ENCODE measurements at regions not wholly inside any gene's neighbourhood (a gene's known extent, or its start where the extent isn't known, plus 50 kb on each side); places are given as distances from the start of the nearest gene placed in this dataset.
"Not testable (repeated sequence)": the region's sequence is repeated elsewhere in the genome, so short reads cannot be mapped to it uniquely, and the experiment has no call there.

DNA sequence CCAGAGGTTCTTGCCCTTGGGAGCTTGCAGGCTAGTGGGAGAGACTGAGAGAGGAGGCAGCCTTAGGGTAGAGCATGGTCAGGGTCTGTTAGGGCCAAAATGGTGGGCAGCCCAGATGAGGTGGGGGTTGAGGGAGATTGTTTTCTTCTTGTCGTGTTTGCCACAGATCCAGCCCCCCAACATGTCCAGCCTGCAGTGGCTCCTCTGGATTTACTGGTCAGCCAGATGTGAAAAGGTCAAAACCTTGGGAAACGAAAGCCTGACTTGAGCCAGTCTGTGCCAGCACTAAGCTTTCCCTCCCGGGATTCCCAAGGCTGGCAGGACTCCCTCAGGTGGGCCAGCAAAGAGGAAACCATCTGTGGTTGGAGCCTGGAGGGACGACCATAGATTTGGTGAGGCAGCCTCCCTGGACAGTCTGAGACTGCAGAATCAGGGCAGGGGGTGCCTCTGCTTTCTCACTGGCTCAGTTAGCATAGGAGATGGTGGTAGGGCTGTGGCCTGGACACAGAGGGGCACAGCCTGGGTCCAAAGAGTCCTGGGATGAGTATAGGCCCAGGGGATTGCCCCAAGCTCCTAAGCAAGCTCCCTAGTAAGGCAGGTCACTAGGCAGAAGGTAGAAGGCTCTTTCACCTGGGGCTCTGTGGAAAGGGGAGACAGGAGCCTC lies 51.2 kb upstream of the PRR23C start:
- no peak for DNase-seq (ENCODE audit: low spot score)

- no peak for DNase-seq (ENCODE audit: low spot score)
Measured at GRCh38 chr3:139096670-139097069, 52.0 kb upstream of the PRR23C start.

DNA sequence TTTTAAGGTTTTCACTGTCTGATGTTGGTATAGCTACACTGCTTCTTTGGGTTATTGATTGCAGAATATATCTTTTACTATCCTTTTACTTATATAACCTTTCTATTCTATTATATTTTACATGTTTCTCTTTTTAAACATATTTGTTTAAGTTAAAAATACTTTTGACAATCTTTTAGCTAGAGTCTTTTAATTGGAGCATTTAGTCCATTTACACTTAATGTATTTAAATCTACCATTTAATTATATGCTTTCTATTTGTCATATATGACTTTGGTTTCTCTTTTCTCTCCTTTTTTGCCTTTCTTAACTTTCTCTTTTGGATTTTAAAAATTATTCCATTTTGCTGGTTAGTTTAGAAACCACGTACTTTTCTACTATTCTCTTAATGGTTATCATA lies 53.7 kb upstream of the PRR23C start:
- DNase-seq (ENCODE audit: low spot score) = no peak

GRCh38 chr3:139099968-139100817 lies 55.5 kb upstream of the PRR23C start:
- no peak for DNase-seq (ENCODE audit: low spot score)

DNA sequence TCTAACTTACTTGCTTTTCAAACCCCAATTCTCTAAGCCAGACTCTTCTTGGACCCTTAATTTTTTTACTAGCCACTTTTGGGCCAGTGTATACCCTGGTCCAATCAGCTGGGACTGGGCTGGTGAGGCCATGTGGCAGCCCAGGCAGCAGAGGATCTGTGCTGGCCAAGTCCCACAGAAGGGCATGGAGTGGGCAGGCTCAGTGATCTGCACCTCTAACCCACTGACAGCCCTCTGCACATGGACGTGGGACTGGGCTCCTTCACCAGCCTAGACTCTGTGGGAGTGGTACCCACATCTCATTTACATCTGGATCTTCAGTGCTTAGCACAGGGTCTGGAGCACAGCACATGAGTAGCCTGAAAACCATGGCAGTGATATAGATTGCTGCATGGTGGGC lies 56.1 kb upstream of the PRR23C start:
- no peak for DNase-seq (ENCODE audit: low spot score)

GRCh38 chr3:139101396-139101795 lies 56.7 kb upstream of the PRR23C start:
- DNase-seq (ENCODE audit: low spot score) = no peak

DNA sequence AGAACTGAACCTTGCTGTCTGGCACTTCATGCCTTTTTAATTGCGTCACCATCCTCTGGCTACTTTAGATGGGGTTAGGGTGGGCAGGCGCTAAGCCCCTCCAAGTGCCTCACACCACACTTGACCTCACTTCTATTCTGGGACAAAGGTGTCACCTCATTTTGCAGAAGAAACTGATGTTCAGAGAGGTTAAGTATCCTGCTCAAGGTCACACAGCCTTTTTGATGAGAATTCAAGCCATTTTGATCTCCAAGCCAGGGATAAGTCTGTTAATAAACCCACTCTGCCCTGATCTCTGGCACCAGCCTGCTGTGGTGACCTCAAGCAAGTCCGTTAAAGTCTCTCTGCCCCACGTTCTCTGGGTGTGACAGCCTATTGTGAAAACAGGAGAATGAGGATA lies 58.8 kb upstream of the PRR23C start:
- no peak for DNase-seq (ENCODE audit: low spot score)

GRCh38 chr3:139104062-139104461 lies 59.4 kb upstream of the PRR23C start:
- DNase-seq (ENCODE audit: low spot score) = no peak

GRCh38 chr3:139105154-139105702 lies 60.5 kb upstream of the PRR23C start:
- no peak for DNase-seq (ENCODE audit: low spot score)

DNA sequence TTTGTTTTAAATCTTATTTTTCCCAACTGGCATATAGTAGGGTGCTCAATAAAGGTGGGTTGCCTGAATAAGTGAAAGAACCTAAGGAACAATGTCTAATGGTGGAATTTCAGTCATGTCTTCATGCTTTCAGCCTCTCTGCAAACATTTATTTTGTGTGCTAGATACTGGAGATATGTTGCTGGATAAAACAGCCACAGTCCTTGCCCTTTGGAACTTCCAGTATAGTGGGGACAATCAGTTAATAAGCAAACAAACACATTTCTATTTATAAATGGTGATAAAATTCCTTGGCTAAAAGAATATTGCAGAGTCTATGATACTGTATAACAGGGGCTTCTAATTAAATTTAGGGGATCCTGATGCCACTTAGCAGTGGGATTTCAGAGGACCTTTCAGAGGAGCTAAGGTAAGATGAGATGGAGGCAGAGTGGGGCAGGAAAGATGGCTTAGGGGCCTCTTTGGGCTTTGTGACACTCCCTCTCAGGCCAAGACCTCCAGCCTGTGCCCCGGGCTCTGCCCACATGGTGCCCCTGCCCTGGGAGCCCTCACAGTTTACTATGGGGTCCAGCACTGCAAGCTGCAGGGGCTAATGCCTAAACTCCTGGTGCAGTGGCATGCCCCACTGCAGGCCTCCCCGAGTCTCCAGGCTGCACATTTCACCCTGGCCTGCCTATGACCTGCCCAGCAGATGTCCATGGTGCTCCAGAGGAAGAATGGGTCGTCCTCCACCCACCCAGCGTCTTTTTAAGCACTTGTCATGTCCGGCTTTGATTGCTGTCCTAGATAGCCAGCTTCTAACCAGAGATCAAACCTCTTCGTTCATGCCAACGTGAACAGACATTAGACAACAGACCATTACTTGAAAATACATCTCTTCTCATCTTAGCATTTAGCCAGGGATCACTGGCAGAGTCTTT lies 61.6 kb upstream of the PRR23C start:
- DNase-seq (ENCODE audit: low spot score) = no peak

DNA sequence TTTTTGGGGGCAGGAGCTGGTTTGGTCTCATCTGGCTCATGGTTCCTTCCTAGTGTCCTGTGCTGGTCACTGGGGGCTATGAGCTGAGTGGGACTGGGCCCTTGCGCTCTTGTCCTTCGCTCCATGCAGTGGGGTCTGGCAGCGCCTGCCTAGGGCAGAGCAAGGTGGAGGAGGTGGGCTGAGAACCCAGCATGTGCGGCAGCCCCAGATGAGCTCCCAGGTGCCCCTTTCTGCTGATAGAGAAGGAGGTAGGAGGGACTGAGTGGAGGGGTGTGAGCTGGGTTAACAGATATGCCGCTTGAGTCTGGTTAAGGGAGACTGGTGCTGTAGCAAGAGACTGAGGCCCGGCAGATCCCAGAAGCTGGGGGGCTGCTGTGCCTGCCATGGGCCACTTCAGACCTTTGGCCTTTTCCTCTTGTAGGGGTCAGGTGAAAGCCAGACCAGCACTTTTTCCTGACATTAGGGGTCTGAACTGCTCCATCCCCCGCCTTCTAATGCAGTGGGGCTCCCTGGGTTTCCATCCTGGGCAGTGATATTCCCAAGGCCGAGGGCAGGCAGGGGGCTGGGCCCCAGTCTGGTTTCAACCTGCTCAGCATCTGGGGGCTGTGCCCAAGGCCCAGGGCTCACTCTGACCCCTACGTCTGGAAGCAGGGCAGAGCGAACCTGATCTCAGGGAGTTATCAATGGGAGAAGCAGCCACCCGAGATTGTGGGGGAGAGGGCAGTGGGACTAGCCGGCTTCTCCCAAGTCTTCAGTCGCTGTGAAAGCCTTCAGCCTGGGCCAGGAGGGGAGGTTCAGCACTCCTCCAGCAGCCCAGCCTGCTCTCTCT lies 62.9 kb upstream of the PRR23C start:
- no peak for DNase-seq (ENCODE audit: low spot score)

- DNase-seq (ENCODE audit: low spot score) = no peak
Measured at GRCh38 chr3:139108253-139108969, 63.7 kb upstream of the PRR23C start.

- no peak for DNase-seq (ENCODE audit: low spot score)
Measured at GRCh38 chr3:139109271-139109670, 64.6 kb upstream of the PRR23C start.

GRCh38 chr3:139110072-139110830 lies 65.6 kb upstream of the PRR23C start:
- no peak for DNase-seq (ENCODE audit: low spot score)

DNA sequence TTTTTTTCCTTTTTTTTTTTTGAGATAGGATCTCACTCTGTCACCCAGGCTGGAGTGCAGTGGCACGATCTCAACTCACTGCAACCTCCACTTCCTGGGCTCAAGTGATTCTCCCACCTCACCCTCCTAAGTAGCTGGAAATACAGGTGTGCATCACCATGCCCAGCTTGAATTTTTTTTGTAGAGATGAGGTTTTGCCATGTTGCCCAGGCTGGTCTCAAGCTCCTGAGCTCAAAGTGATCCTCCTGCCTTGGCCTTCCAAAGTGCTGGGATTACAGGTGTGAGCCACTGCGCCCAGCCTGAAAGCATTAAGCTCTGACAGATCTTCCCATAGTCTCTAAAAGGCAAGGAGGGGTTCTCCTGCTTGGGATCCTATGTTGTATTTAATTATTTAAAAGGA lies 66.2 kb upstream of the PRR23C start:
- not testable (repeated sequence) for DNase-seq (ENCODE audit: low spot score)

- DNase-seq (ENCODE audit: low spot score) = peak; percentile 57
Measured at GRCh38 chr3:139111392-139112229, 66.9 kb upstream of the PRR23C start.

GRCh38 chr3:139112230-139112558 lies 67.5 kb upstream of the PRR23C start:
- DNase-seq (ENCODE audit: low spot score) = no peak

- no peak for DNase-seq (ENCODE audit: low spot score)
Measured at GRCh38 chr3:139113231-139113992, 68.7 kb upstream of the PRR23C start.
